ENCODE measurements at regions not wholly inside any gene's neighbourhood (a gene's known extent, or its start where the extent isn't known, plus 50 kb on each side); places are given as distances from the start of the nearest gene placed in this dataset.
"Not testable (repeated sequence)": the region's sequence is repeated elsewhere in the genome, so short reads cannot be mapped to it uniquely, and the experiment has no call there.

GRCh38 chr6:147651-148050, 144.6 kb upstream of the DUSP22 start:
- H3K27me3 ChIP-seq (ENCODE audit: control insufficient read depth in 3 of 3, insufficient read depth in 3 of 3, low read length in 3 of 3); H3K4me3 ChIP-seq (ENCODE audit: low read length in 3 of 3); H3K27ac ChIP-seq (ENCODE audit: low read depth, low read length); H3K36me3 ChIP-seq (ENCODE audit: control insufficient read depth in 3 of 3, insufficient read depth in 3 of 3, low read length in 3 of 3); H3K9ac ChIP-seq (ENCODE audit: low read depth in 1 of 3, low read length in 3 of 3); H3K9me3 ChIP-seq (ENCODE audit: control insufficient read depth in 3 of 3, low read length in 3 of 3); H3K4me1 ChIP-seq (ENCODE audit: control insufficient read depth in 3 of 3, insufficient read depth in 3 of 3, low read length in 3 of 3): not testable (repeated sequence)

- not testable (repeated sequence) for H3K27ac ChIP-seq (ENCODE audit: low read depth, low read length); H3K9me3 ChIP-seq (ENCODE audit: control insufficient read depth in 3 of 3, low read length in 3 of 3); H3K9ac ChIP-seq (ENCODE audit: low read depth in 1 of 3, low read length in 3 of 3); H3K36me3 ChIP-seq (ENCODE audit: control insufficient read depth in 3 of 3, insufficient read depth in 3 of 3, low read length in 3 of 3); H3K27me3 ChIP-seq (ENCODE audit: control insufficient read depth in 3 of 3, insufficient read depth in 3 of 3, low read length in 3 of 3); H3K4me1 ChIP-seq (ENCODE audit: control insufficient read depth in 3 of 3, insufficient read depth in 3 of 3, low read length in 3 of 3); H3K4me3 ChIP-seq (ENCODE audit: low read length in 3 of 3)
These were observed 144.0 kb upstream of the DUSP22 start for GRCh38 chr6:148051-148984.

- not testable (repeated sequence) for H3K4me3 ChIP-seq (ENCODE audit: low read length in 3 of 3); H3K9me3 ChIP-seq (ENCODE audit: control insufficient read depth in 3 of 3, low read length in 3 of 3); H3K27me3 ChIP-seq (ENCODE audit: control insufficient read depth in 3 of 3, insufficient read depth in 3 of 3, low read length in 3 of 3); H3K27ac ChIP-seq (ENCODE audit: low read depth, low read length); H3K9ac ChIP-seq (ENCODE audit: low read depth in 1 of 3, low read length in 3 of 3); H3K36me3 ChIP-seq (ENCODE audit: control insufficient read depth in 3 of 3, insufficient read depth in 3 of 3, low read length in 3 of 3); H3K4me1 ChIP-seq (ENCODE audit: control insufficient read depth in 3 of 3, insufficient read depth in 3 of 3, low read length in 3 of 3)
These were observed 142.1 kb upstream of the DUSP22 start for GRCh38 chr6:150147-150546.

GRCh38 chr6:152436-152835, 139.9 kb upstream of the DUSP22 start:
- H3K36me3 ChIP-seq (ENCODE audit: control insufficient read depth in 3 of 3, insufficient read depth in 3 of 3, low read length in 3 of 3); H3K9me3 ChIP-seq (ENCODE audit: control insufficient read depth in 3 of 3, low read length in 3 of 3); H3K9ac ChIP-seq (ENCODE audit: low read depth in 1 of 3, low read length in 3 of 3); H3K4me3 ChIP-seq (ENCODE audit: low read length in 3 of 3); H3K27ac ChIP-seq (ENCODE audit: low read depth, low read length); H3K4me1 ChIP-seq (ENCODE audit: control insufficient read depth in 3 of 3, insufficient read depth in 3 of 3, low read length in 3 of 3): not testable (repeated sequence)
- H3K27me3 ChIP-seq (ENCODE audit: control insufficient read depth in 3 of 3, insufficient read depth in 3 of 3, low read length in 3 of 3) = peaks cover 9 to 13% (median 10%) of the 10 kb centered on the region in 3 donors

GRCh38 chr6:153026-153425, 139.3 kb upstream of the DUSP22 start:
- H3K9ac ChIP-seq (ENCODE audit: low read depth in 1 of 3, low read length in 3 of 3); H3K4me1 ChIP-seq (ENCODE audit: control insufficient read depth in 3 of 3, insufficient read depth in 3 of 3, low read length in 3 of 3); H3K36me3 ChIP-seq (ENCODE audit: control insufficient read depth in 3 of 3, insufficient read depth in 3 of 3, low read length in 3 of 3); H3K9me3 ChIP-seq (ENCODE audit: control insufficient read depth in 3 of 3, low read length in 3 of 3); H3K27ac ChIP-seq (ENCODE audit: low read depth, low read length); H3K4me3 ChIP-seq (ENCODE audit: low read length in 3 of 3): not testable (repeated sequence)
- peaks cover 14 to 16% (median 15%) of the 10 kb centered on the region in 3 donors for H3K27me3 ChIP-seq (ENCODE audit: control insufficient read depth in 3 of 3, insufficient read depth in 3 of 3, low read length in 3 of 3)

GRCh38 chr6:153867-154266, 138.4 kb upstream of the DUSP22 start:
- H3K36me3 ChIP-seq (ENCODE audit: control insufficient read depth in 3 of 3, insufficient read depth in 3 of 3, low read length in 3 of 3); H3K27ac ChIP-seq (ENCODE audit: low read depth, low read length); H3K4me3 ChIP-seq (ENCODE audit: low read length in 3 of 3); H3K9ac ChIP-seq (ENCODE audit: low read depth in 1 of 3, low read length in 3 of 3); H3K4me1 ChIP-seq (ENCODE audit: control insufficient read depth in 3 of 3, insufficient read depth in 3 of 3, low read length in 3 of 3); H3K9me3 ChIP-seq (ENCODE audit: control insufficient read depth in 3 of 3, low read length in 3 of 3): not testable (repeated sequence)
- peaks cover 15 to 18% (median 16%) of the 10 kb centered on the region in 3 donors for H3K27me3 ChIP-seq (ENCODE audit: control insufficient read depth in 3 of 3, insufficient read depth in 3 of 3, low read length in 3 of 3)

- not testable (repeated sequence) for H3K9me3 ChIP-seq (ENCODE audit: control insufficient read depth in 3 of 3, low read length in 3 of 3)
These were observed 137.8 kb upstream of the DUSP22 start for GRCh38 chr6:154321-155092.

GRCh38 chr6:156010-156409, 136.3 kb upstream of the DUSP22 start:
- H3K9ac ChIP-seq (ENCODE audit: low read depth in 1 of 3, low read length in 3 of 3) = no peak overlapping the region
- peaks cover 15 to 18% (median 16%) of the 10 kb centered on the region in 3 donors for H3K27me3 ChIP-seq (ENCODE audit: control insufficient read depth in 3 of 3, insufficient read depth in 3 of 3, low read length in 3 of 3)
- no peaks in the 10 kb centered on the region for H3K36me3 ChIP-seq (ENCODE audit: control insufficient read depth in 3 of 3, insufficient read depth in 3 of 3, low read length in 3 of 3)
- no peak overlapping the region for H3K4me3 ChIP-seq (ENCODE audit: low read length in 3 of 3)
- no peaks in the 10 kb centered on the region for H3K4me1 ChIP-seq (ENCODE audit: control insufficient read depth in 3 of 3, insufficient read depth in 3 of 3, low read length in 3 of 3)
- no peak overlapping the region for H3K27ac ChIP-seq (ENCODE audit: low read depth, low read length)
- no peaks in the 10 kb centered on the region for H3K9me3 ChIP-seq (ENCODE audit: control insufficient read depth in 3 of 3, low read length in 3 of 3)

More at GRCh38 chr6:154321-155092, 137.8 kb upstream of the DUSP22 start:
- H3K27ac ChIP-seq (ENCODE audit: low read depth, low read length); H3K4me3 ChIP-seq (ENCODE audit: low read length in 3 of 3); H3K4me1 ChIP-seq (ENCODE audit: control insufficient read depth in 3 of 3, insufficient read depth in 3 of 3, low read length in 3 of 3); H3K36me3 ChIP-seq (ENCODE audit: control insufficient read depth in 3 of 3, insufficient read depth in 3 of 3, low read length in 3 of 3); H3K9ac ChIP-seq (ENCODE audit: low read depth in 1 of 3, low read length in 3 of 3): not testable (repeated sequence)
- H3K27me3 ChIP-seq (ENCODE audit: control insufficient read depth in 3 of 3, insufficient read depth in 3 of 3, low read length in 3 of 3) = peaks cover 15 to 18% (median 16%) of the 10 kb centered on the region in 3 donors

GRCh38 chr6:156441-157140, 135.7 kb upstream of the DUSP22 start:
- H3K27ac ChIP-seq (ENCODE audit: low read depth, low read length); H3K4me1 ChIP-seq (ENCODE audit: control insufficient read depth in 3 of 3, insufficient read depth in 3 of 3, low read length in 3 of 3): not testable (repeated sequence)

GRCh38 chr6:157176-157575, 135.1 kb upstream of the DUSP22 start:
- not testable (repeated sequence) for H3K36me3 ChIP-seq (ENCODE audit: control insufficient read depth in 3 of 3, insufficient read depth in 3 of 3, low read length in 3 of 3); H3K9me3 ChIP-seq (ENCODE audit: control insufficient read depth in 3 of 3, low read length in 3 of 3); H3K4me1 ChIP-seq (ENCODE audit: control insufficient read depth in 3 of 3, insufficient read depth in 3 of 3, low read length in 3 of 3); H3K9ac ChIP-seq (ENCODE audit: low read depth in 1 of 3, low read length in 3 of 3); H3K27ac ChIP-seq (ENCODE audit: low read depth, low read length); H3K4me3 ChIP-seq (ENCODE audit: low read length in 3 of 3)
- H3K27me3 ChIP-seq (ENCODE audit: control insufficient read depth in 3 of 3, insufficient read depth in 3 of 3, low read length in 3 of 3) = peaks cover 15 to 18% (median 16%) of the 10 kb centered on the region in 3 donors

More at GRCh38 chr6:156441-157140, 135.7 kb upstream of the DUSP22 start:
- not testable (repeated sequence) for H3K9ac ChIP-seq (ENCODE audit: low read depth in 1 of 3, low read length in 3 of 3); H3K36me3 ChIP-seq (ENCODE audit: control insufficient read depth in 3 of 3, insufficient read depth in 3 of 3, low read length in 3 of 3); H3K4me3 ChIP-seq (ENCODE audit: low read length in 3 of 3); H3K9me3 ChIP-seq (ENCODE audit: control insufficient read depth in 3 of 3, low read length in 3 of 3)
- peaks cover 15 to 18% (median 16%) of the 10 kb centered on the region in 3 donors for H3K27me3 ChIP-seq (ENCODE audit: control insufficient read depth in 3 of 3, insufficient read depth in 3 of 3, low read length in 3 of 3)
